ENCODE measurements at regions not wholly inside any gene's neighbourhood (a gene's known extent, or its start where the extent isn't known, plus 50 kb on each side); places are given as distances from the start of the nearest gene placed in this dataset.

DNA sequence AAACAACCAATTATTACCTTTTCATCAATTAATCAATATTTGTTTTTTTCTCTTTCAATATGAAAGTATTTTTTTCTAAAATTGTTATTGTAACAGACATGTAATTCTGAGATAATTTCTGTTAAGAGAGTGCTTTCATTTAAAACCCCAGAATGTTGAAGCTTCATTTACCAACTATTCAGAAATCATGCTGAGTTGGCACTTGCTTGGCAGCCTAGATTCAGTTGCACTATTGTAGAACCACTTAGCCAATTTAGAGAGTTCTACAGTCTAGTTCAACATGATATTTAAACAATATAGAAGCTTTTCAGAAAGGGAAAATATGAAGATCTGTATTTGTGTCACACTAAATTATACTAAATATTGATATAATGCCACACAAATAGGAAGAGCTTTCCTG lies 56.1 kb upstream of the NKAIN2 start:
- in situ Hi-C loops (cut with HindIII; ENCODE audit: low pct_unique_long_range_greater_than_20kb, low sequenced_read_pairs), result no loop called here
- DNase-seq (ENCODE audit: low read depth in 1 of 2, low spot score in 1 of 2), result no peak

GRCh38 chr6:123745895-123746294 lies 57.8 kb upstream of the NKAIN2 start:
- in situ Hi-C loops (cut with HindIII; ENCODE audit: low pct_unique_long_range_greater_than_20kb, low sequenced_read_pairs), result no loop called here
- DNase-seq (ENCODE audit: low read depth in 1 of 2, low spot score in 1 of 2), result no peak

More for the DNA sequence above, 56.1 kb upstream of the NKAIN2 start:
- TF ChIP-seq JUND (IDR thresholded peaks at IDR 0.05; ENCODE audit: low read depth), result no peak

DNA sequence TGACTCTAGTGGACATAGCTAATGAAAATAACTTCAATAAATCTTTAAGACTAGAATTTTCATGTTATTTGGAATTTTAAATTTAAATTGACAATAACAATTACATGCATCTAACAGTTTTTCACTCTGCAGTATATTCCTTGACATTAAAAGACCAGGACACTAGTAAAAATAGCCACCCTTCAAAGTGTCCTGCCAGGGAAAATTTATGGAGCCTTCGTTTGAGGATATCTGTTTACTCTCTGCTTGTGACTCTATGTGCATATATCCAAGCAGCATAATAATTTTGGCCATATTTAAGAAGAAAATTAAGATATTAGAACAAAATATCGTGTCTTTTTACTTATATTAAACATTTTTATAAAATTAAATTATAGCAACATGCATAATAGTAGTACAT lies 58.8 kb upstream of the NKAIN2 start:
- in situ Hi-C loops (cut with HindIII; ENCODE audit: low pct_unique_long_range_greater_than_20kb, low sequenced_read_pairs), result no loop called here
- TF ChIP-seq JUND (IDR thresholded peaks at IDR 0.05; ENCODE audit: low read depth), result no peak
- DNase-seq (ENCODE audit: low read depth in 1 of 2, low spot score in 1 of 2), result no peak

More at GRCh38 chr6:123745895-123746294, 57.8 kb upstream of the NKAIN2 start:
- no peak for TF ChIP-seq JUND (IDR thresholded peaks at IDR 0.05; ENCODE audit: low read depth)

DNA sequence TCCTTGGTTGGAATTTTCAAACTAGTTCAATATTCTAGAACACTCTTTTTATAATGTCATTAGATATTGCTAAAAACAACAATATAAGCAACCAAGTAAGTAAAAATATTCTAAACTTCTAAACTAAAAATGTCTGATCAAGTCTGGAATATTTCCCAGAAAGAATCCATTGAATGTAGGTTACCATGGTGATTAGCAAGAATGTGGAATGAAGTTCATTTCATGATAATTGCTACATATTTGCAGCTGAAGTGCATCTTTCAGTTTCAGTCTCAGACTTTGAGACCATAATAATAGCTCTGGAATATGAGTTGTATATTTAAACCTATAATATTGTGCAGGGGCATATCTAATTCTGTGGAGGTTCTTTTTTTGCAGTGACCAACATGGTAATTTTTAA lies 61.0 kb upstream of the NKAIN2 start:
- TF ChIP-seq JUND (IDR thresholded peaks at IDR 0.05; ENCODE audit: low read depth), result no peak
- no peak for DNase-seq (ENCODE audit: low read depth in 1 of 2, low spot score in 1 of 2)
- in situ Hi-C loops (cut with HindIII; ENCODE audit: low pct_unique_long_range_greater_than_20kb, low sequenced_read_pairs), result no loop called here

DNA sequence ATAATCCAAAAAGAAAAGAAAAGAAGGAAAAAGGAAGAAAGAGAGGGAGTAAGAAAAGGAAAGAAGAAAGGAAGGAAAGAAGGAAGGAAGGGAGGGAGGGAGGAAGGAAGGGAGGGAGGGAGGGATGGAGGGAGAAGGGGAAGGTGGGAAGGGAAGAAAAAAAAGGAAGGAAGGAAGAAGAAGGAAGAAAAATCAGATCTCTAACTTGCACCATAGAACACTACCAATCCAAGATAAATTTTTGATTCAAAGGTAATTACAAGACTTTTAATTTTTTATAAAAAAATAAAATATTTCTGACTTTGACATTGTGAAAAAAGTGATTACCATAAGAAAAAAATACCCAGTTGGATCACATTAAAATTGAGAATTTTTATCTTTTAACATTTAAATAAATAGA lies 70.5 kb upstream of the NKAIN2 start:
- DNase-seq (ENCODE audit: low read depth in 1 of 2, low spot score in 1 of 2), result no peak
- in situ Hi-C loops (cut with HindIII; ENCODE audit: low pct_unique_long_range_greater_than_20kb, low sequenced_read_pairs), result no loop called here
- no peak for TF ChIP-seq JUND (IDR thresholded peaks at IDR 0.05; ENCODE audit: low read depth)

GRCh38 chr6:123716506-123716905 lies 79.8 kb upstream of the TRDN start:
- in situ Hi-C loops (cut with HindIII; ENCODE audit: low pct_unique_long_range_greater_than_20kb, low sequenced_read_pairs), result no loop called here
- no peak for DNase-seq (ENCODE audit: low read depth in 1 of 2, low spot score in 1 of 2)
- TF ChIP-seq JUND (IDR thresholded peaks at IDR 0.05; ENCODE audit: low read depth), result no peak

DNA sequence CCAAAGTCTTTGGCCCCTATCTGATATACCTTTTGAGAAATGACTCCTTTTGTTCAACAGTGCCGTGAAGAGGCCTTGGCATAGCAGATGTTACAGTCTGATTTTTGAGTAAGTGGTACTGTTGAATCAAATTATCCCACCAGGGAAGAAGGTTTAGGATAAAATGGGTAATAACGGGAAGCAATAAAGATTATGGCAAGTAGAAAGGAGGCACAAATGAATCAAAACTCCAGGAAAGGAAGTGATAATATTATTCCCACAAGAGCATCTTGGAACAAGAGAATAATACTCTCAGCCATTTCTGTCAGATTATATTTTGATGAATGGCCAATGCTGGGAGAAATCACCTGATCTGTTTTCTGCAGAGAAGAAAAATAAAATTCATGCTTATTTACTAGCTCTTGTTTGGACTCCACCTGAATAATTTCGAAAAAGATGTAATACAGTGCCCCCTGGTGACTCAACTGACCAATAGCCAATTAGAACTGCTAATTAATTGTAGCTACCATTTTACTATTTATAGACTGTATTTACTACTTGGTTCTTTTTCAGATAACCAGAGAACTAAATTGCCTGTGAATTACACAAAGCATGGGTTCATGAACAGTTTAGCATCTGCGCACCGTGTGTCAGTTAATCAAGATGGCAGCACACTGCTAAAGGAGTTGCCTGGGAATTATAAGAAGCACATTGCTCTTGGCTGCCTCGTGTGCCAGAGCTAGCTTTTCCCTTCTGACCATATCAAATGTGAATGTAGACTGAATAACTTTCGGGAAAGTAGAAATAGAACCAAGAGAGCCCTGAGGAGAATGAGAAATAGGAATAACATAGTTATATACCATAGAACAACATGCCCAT lies 78.5 kb upstream of the TRDN start:
- DNase-seq (ENCODE audit: low read depth in 1 of 2, low spot score in 1 of 2), result peak in 1 of 2 experiments; percentile 51
- in situ Hi-C loops (cut with HindIII; ENCODE audit: low pct_unique_long_range_greater_than_20kb, low sequenced_read_pairs), result no loop called here
- TF ChIP-seq JUND (IDR thresholded peaks at IDR 0.05; ENCODE audit: low read depth), result no peak

DNA sequence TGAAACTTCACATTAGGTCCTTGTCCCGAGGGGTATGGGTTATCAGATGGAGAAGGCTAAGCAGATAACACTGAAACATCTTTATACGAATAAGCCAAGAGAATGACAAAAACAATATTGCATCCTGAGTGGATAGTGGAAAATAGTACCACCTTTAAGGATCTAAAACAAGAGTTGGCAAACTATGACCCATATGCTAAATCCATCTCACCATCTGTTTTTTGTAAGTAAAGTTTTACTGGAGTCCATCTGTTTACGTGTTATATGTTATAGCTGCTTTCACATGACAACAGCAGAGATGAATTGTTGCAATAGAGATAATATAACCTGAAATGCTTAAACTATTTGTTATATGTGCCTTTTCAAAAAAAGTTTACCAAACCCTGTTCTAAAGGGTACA lies 76.1 kb upstream of the TRDN start:
- in situ Hi-C loops (cut with HindIII; ENCODE audit: low pct_unique_long_range_greater_than_20kb, low sequenced_read_pairs), result no loop called here
- DNase-seq (ENCODE audit: low read depth in 1 of 2, low spot score in 1 of 2), result no peak
- no peak for TF ChIP-seq JUND (IDR thresholded peaks at IDR 0.05; ENCODE audit: low read depth)

GRCh38 chr6:123702943-123703342 lies 66.2 kb upstream of the TRDN start:
- in situ Hi-C loops (cut with HindIII; ENCODE audit: low pct_unique_long_range_greater_than_20kb, low sequenced_read_pairs), result no loop called here
- TF ChIP-seq JUND (IDR thresholded peaks at IDR 0.05; ENCODE audit: low read depth), result no peak
- DNase-seq (ENCODE audit: low read depth in 1 of 2, low spot score in 1 of 2), result no peak

- no peak for DNase-seq (ENCODE audit: low read depth in 1 of 2, low spot score in 1 of 2)
- in situ Hi-C loops (cut with HindIII; ENCODE audit: low pct_unique_long_range_greater_than_20kb, low sequenced_read_pairs), result no loop called here
- no peak for TF ChIP-seq JUND (IDR thresholded peaks at IDR 0.05; ENCODE audit: low read depth)
Observed at GRCh38 chr6:123687864-123688263, 51.1 kb upstream of the TRDN start.
